ENCODE measurements at regions not wholly inside any gene's neighbourhood (a gene's known extent, or its start where the extent isn't known, plus 50 kb on each side); places are given as distances from the start of the nearest gene placed in this dataset.

GRCh38 chr15:60204131-60204885 is 193.5 kb downstream of the ANXA2 start:
- TF ChIP-seq REST (IDR thresholded peaks at IDR 0.05; ENCODE audit: insufficient replicate concordance, low read depth) (no peak), POLR2AphosphoS5 (IDR thresholded peaks at IDR 0.05; ENCODE audit: low read depth) (no peak), CTCF (IDR thresholded peaks at IDR 0.05; ENCODE audit: insufficient read depth, low read length) (no peak), SPI1 (IDR thresholded peaks at IDR 0.05; ENCODE audit: borderline replicate concordance, low read depth) (no peak), GABPA (IDR thresholded peaks at IDR 0.05; ENCODE audit: low read depth) (no peak)

Data from HL-60 (cell line).